OCI-LY1 (cell line): ENCODE measurements at regions not wholly inside any gene's neighbourhood (a gene's known extent, or its start where the extent isn't known, plus 50 kb on each side); places are given as distances from the start of the nearest gene placed in this dataset.

Experiments
- H2AFZ ChIP-seq: fragments of 200-600 bp; sonication (generic), shearing (Covaris generic); 2 replicates; pipeline ENCODE4 v1.6.0; 2014; ENCODE audit warnings: antibody characterized with exemption, mild to moderate bottlenecking, low read length
- H3F3A ChIP-seq: fragments of 200-600 bp; sonication (generic), shearing (Covaris generic); 2 replicates; pipeline ENCODE4 v1.6.0; 2014; ENCODE audit warnings: mild to moderate bottlenecking, antibody characterized with exemption, low read length, moderate library complexity; ENCODE audit not compliant: insufficient read depth
- H3K27ac ChIP-seq: fragments of 200-600 bp; sonication (generic); 2 replicates; pipeline ENCODE4 v1.5.1; 2014; ENCODE audit warnings: low read length, mixed run types, mild to moderate bottlenecking, low read depth; ENCODE audit not compliant: poor library complexity, severe bottlenecking
- H3K27me3 ChIP-seq: fragments of 200-600 bp; sonication (generic); 2 replicates; pipeline ENCODE4 v1.6.0; 2014; ENCODE audit warnings: antibody characterized with exemption, mild to moderate bottlenecking, low read length, moderate library complexity; ENCODE audit not compliant: insufficient read depth
- H3K36me3 ChIP-seq: fragments of 200-600 bp; sonication (generic); 2 replicates; pipeline ENCODE4 v1.6.1; 2014; ENCODE audit warnings: mild to moderate bottlenecking, antibody characterized with exemption, low read length, moderate library complexity, mixed read lengths; ENCODE audit not compliant: insufficient read depth
- H3K4me1 ChIP-seq: fragments of 200-600 bp; sonication (generic); 2 replicates; pipeline ENCODE4 v1.5.1; 2014; ENCODE audit warnings: mild to moderate bottlenecking, low read length, moderate library complexity; ENCODE audit not compliant: insufficient read depth, severe bottlenecking
- H3K4me2 ChIP-seq: fragments of 200-600 bp; sonication (generic), shearing (Covaris generic); 2 replicates; pipeline ENCODE4 v1.6.1; 2014; ENCODE audit warnings: low read length
- H3K4me3 ChIP-seq: fragments of 200-600 bp; sonication (generic); 2 replicates; pipeline ENCODE4 v1.5.1; 2014; ENCODE audit warnings: low read length, low read depth, mild to moderate bottlenecking, mixed read lengths; ENCODE audit not compliant: poor library complexity, severe bottlenecking
- H3K79me2 ChIP-seq: fragments of 200-600 bp; shearing (Covaris generic); 2 replicates; pipeline ENCODE4 v1.6.1; 2016; ENCODE audit warnings: mixed run types, low read length, mixed read lengths; ENCODE audit not compliant: insufficient read depth
- H3K9ac ChIP-seq: fragments of 200-600 bp; sonication (generic), shearing (Covaris generic); 2 replicates; pipeline ENCODE4 v1.6.1; 2014; ENCODE audit warnings: mild to moderate bottlenecking, low read length, mixed read lengths
- H3K9me2 ChIP-seq: fragments of 200-600 bp; sonication (generic), shearing (Covaris generic); 2 replicates; pipeline ENCODE4 v1.6.1; 2014; ENCODE audit warnings: low read depth, mild to moderate bottlenecking, low read length, mixed read lengths
- H3K9me3 ChIP-seq: fragments of 200-600 bp; shearing (Covaris generic); 2 replicates; pipeline ENCODE4 v1.6.1; 2014; ENCODE audit warnings: low read length, mixed read lengths
- H4K20me1 ChIP-seq: fragments of 200-600 bp; sonication (generic), shearing (Covaris generic); 2 replicates; pipeline ENCODE4 v1.6.0; 2016; ENCODE audit warnings: mild to moderate bottlenecking, low read length; ENCODE audit not compliant: insufficient read depth
- EZH2 ChIP-seq: fragments of 200-600 bp; sonication (generic), shearing (Covaris generic); IDR thresholded peaks from 2 replicates; pipeline ENCODE4 v1.8.0; 2017; ENCODE audit warnings: borderline replicate concordance, mixed run types, mild to moderate bottlenecking, antibody characterized with exemption, low read length, moderate library complexity, mixed read lengths
- TF ChIP-seq, protein P1 (sequence below): fragments of 200-600 bp; sonication (generic), shearing (Covaris generic); IDR thresholded peaks from 2 replicates; pipeline ENCODE4 v1.5.1; 2017; ENCODE audit warnings: mild to moderate bottlenecking, antibody characterized with exemption, low read length, moderate library complexity, mixed read lengths

DNA sequence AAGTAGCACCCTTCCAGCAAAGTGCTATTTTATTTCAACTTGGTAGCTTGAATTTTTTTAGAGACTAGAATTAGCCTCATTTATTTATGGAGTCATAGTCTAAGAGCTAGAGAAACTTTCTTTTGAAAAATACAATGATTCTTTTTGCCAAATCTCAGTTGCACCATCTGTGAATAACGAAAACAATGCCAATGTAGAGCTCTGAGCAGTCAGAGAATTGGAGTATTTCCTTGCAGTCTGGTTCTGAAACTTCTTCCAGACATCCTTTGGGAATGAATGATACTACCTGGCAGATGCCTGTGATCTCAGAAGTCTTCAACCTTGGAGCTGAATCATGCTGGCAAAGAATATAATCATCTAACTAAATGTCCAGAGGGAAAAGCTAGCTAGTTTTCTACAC, 511.5 kb upstream of the CYLC2 start:
- no peak overlapping the region for H3K4me3 ChIP-seq
- H3F3A ChIP-seq, result no peaks in the 10 kb centered on the region
- no peaks in the 10 kb centered on the region for H3K27me3 ChIP-seq
- H3K27ac ChIP-seq, result no peak overlapping the region
- no peaks in the 10 kb centered on the region for H3K36me3 ChIP-seq
- no peaks in the 10 kb centered on the region for H3K79me2 ChIP-seq
- H3K4me1 ChIP-seq, result no peaks in the 10 kb centered on the region
- no peak overlapping the region for H2AFZ ChIP-seq
- no peaks in the 10 kb centered on the region for H4K20me1 ChIP-seq
- no peak overlapping the region for H3K9ac ChIP-seq
- H3K9me3 ChIP-seq, result no peaks in the 10 kb centered on the region
- no peak for TF ChIP-seq EZH2
- TF ChIP-seq, protein P1, sequence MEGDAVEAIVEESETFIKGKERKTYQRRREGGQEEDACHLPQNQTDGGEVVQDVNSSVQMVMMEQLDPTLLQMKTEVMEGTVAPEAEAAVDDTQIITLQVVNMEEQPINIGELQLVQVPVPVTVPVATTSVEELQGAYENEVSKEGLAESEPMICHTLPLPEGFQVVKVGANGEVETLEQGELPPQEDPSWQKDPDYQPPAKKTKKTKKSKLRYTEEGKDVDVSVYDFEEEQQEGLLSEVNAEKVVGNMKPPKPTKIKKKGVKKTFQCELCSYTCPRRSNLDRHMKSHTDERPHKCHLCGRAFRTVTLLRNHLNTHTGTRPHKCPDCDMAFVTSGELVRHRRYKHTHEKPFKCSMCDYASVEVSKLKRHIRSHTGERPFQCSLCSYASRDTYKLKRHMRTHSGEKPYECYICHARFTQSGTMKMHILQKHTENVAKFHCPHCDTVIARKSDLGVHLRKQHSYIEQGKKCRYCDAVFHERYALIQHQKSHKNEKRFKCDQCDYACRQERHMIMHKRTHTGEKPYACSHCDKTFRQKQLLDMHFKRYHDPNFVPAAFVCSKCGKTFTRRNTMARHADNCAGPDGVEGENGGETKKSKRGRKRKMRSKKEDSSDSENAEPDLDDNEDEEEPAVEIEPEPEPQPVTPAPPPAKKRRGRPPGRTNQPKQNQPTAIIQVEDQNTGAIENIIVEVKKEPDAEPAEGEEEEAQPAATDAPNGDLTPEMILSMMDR, result no peak
- no peaks in the 10 kb centered on the region for H3K9me2 ChIP-seq
- H3K4me2 ChIP-seq, result no peak overlapping the region

DNA sequence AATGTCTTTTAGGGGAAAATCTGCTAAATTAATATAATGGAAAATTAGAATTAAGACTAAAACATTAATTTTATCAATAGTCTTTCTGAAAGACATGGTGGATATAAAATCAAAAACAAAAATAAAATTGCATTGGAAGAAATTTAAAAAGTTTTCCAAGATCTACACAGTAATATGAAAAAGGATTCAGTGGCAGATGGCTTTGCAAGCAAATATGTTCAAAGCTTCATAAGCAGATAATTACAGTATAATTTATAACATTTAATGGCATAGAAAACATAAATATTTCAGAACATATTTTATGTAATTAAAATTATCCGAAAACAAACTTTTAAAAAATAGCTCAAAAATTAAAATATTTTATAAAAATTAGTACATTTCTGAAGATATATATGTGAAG, 512.4 kb upstream of the CYLC2 start:
- Histone ChIP-seq H3K4me2 (no peak overlapping the region), H3K27me3 (no peaks in the 10 kb centered on the region), H3K79me2 (no peaks in the 10 kb centered on the region), H3K27ac (no peak overlapping the region), H3K9me3 (no peaks in the 10 kb centered on the region), H3F3A (no peaks in the 10 kb centered on the region), H3K4me1 (no peaks in the 10 kb centered on the region), H3K9ac (no peak overlapping the region), H2AFZ (no peak overlapping the region), H3K9me2 (no peaks in the 10 kb centered on the region), H3K4me3 (no peak overlapping the region), H3K36me3 (no peaks in the 10 kb centered on the region), H4K20me1 (no peaks in the 10 kb centered on the region)
- TF ChIP-seq, protein P1, result no peak
- TF ChIP-seq EZH2, result no peak

DNA sequence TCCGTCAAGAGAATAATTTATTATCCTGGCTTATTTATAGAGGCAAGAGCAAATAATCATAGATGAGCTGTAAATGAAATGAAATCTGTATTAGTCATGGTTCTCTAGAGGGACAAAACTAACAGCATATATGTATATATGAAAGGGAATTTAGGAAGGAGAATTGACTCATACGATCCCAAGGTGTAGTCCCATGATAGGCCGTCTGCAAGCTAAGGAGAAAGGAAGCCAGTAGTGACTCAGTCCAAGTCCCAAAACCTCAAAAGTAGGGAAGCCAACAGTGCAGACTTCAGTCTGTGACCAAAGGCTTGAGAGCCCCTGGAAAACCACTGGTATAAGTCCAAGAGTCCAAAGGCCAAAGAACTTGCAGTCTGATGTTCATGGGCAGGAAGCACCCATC, 515.9 kb upstream of the CYLC2 start:
- Histone ChIP-seq H3K9me2 (no peaks in the 10 kb centered on the region), H3F3A (no peaks in the 10 kb centered on the region), H3K79me2 (no peaks in the 10 kb centered on the region), H3K4me3 (no peak overlapping the region), H3K4me2 (no peak overlapping the region), H3K27me3 (no peaks in the 10 kb centered on the region), H3K9me3 (no peaks in the 10 kb centered on the region), H3K36me3 (no peaks in the 10 kb centered on the region), H3K27ac (no peak overlapping the region), H4K20me1 (no peaks in the 10 kb centered on the region), H3K4me1 (no peaks in the 10 kb centered on the region), H3K9ac (no peak overlapping the region), H2AFZ (no peak overlapping the region)
- TF ChIP-seq, protein P1, result no peak
- TF ChIP-seq EZH2, result no peak
